ENCODE measurements at regions not wholly inside any gene's neighbourhood (a gene's known extent, or its start where the extent isn't known, plus 50 kb on each side); places are given as distances from the start of the nearest gene placed in this dataset.

- TF ChIP-seq POLR2A (IDR thresholded peaks at IDR 0.05) (no peak), CTCF (IDR thresholded peaks at IDR 0.05) (peak in 1 of 7 experiments; percentile 10)
Measured at GRCh38 chr2:153622285-153622684, 143.7 kb upstream of the RPRM start.

Data from body of pancreas (tissue), 4 donors.